Pons (tissue), 1 donor: ENCODE measurements at regions not wholly inside any gene's neighbourhood (a gene's known extent, or its start where the extent isn't known, plus 50 kb on each side); places are given as distances from the start of the nearest gene placed in this dataset.
A peak's percentile ranks its signal among the peaks of the same experiment; 100 is the strongest.

ENCODE experiments used
- DNase-seq: peaks from one replicate; pipeline ENCODE4 v3.0.0-alpha.2; 2016; ENCODE audit warnings: low spot score

GRCh38 chr4:65120287-65120686 lies 550.0 kb downstream of the EPHA5 start:
- DNase-seq: no peak

GRCh38 chr4:65102419-65102818 lies 567.9 kb downstream of the EPHA5 start:
- DNase-seq: no peak

- DNase-seq: no peak
Observed at GRCh38 chr4:65096630-65097029, 573.7 kb downstream of the EPHA5 start.

- peak; percentile 5 for DNase-seq
Observed at GRCh38 chr4:65089666-65090065, 580.6 kb downstream of the EPHA5 start.

DNA sequence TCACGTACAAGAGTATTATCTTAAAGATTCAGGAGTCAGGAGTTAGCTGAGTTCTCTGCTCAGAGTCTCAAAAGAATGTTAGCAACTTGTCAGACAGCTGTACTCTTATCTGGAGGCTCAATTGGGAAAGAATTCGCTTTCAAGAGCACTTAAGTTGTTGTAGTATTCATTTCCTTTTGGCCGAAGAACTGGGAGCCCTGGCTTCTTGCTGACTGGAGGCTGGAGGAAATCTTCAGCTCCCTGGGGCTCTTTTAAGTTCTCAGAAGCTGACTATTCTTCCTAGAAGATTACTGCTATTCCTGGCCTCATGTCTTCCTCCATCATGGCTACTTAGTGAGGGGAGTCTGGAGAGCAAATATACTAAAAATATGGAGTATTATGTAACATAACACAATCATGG lies 587.2 kb downstream of the EPHA5 start:
- DNase-seq: no peak

DNA sequence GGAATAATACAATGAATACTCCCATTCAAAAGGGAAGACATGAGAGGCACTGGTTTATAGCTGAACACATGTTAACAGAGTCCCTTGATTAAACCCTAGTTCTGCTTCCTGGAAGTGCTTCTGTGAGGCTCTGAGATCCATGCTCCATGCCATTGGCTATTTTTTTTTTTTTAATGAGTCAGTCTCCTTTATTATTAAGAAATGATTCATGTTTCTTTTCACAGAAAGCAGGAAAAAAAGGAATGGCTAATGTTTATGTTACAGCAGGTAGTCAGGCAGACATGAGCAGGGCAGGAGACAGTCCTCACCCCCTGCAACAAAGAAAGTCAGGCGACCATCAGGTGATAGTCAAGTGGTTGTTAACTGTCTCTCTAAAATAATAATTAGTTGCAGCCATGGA lies 598.7 kb downstream of the EPHA5 start:
- no peak for DNase-seq

DNA sequence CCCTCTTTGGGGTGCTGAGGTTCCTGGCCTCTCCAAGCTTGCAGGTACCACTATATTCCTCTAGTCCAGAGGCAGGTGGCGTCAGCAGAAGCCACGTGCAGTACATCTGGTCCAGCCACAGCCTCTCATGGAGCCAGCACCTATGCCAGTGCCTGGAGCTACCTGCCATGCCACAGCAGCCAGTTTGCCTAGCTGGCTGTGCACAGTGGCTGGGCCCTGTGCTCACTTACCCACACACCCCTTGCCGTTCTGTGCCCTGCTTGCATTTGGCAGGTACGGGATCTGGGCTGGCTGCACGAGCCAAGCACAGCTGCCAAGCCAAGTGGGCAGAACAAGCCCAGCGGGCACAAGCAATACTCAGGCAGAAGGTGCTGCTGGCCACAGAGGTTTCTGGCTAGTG lies 601.1 kb downstream of the EPHA5 start:
- no peak for DNase-seq

GRCh38 chr4:65066106-65066505 lies 604.2 kb downstream of the EPHA5 start:
- no peak for DNase-seq

DNA sequence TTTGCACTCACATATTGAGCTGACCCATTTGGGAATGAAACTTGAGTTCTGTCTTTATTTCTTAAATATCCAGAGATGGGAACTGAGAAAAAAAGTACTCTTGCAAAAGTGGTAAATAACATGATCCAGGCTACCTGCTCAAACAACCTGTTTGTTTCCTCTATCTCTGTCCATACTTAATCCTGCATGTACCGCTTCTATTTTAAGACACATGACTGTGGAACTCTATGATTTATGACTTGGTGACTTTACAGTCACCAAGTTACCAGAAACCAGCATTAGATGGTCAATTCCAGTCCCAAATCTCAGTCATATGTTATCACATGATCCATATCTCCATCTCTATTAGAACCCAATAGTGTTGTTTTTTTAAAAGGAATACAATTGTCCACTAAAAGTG lies 606.7 kb downstream of the EPHA5 start:
- DNase-seq: no peak

- DNase-seq: no peak
Observed at GRCh38 chr4:65050786-65051185, 619.5 kb downstream of the EPHA5 start.

GRCh38 chr4:65046192-65047133 lies 623.8 kb downstream of the EPHA5 start:
- DNase-seq: no peak

GRCh38 chr4:65033899-65034298 lies 624.6 kb upstream of the TECRL start:
- no peak for DNase-seq

- no peak for DNase-seq
Observed at GRCh38 chr4:65028592-65028991, 619.3 kb upstream of the TECRL start.

DNA sequence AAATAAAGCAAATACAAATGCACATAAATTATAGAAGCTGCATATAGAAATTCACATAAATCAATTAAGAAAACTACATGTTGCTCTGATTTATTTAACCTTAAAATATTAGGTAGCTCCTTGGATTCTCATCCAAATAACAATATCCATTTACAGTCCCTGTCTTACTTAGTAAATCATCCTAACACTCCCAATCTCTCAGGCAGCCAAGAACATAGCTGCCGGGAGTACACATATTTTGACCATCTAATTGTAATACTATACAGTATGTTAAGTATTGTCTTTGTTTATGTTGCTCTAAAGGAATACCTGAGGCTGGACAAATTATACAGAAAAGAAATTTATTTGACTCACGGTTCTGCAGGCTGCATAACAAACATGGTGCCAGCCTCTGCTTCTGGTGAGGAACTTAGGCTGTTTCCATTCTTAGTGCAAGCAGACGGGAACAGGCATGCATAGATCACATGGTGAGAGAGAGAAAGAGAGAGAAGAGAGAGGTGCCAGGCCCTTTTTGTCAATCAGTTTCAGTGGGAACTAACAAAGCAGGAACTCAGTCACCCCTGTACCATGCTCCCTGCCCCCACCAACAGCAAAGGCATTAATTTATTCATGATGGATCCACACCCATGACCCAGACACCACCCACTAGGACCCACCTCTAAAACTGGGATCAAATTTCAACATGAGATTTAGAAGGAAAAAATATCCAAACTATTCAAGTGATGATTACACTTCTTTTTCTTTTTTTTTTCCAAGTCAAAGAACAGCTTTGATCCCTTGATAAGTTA lies 614.8 kb upstream of the TECRL start:
- peak; percentile 76 for DNase-seq

GRCh38 chr4:65023081-65023480 lies 613.8 kb upstream of the TECRL start:
- no peak for DNase-seq

GRCh38 chr4:65021737-65022136 lies 612.5 kb upstream of the TECRL start:
- DNase-seq: no peak

DNA sequence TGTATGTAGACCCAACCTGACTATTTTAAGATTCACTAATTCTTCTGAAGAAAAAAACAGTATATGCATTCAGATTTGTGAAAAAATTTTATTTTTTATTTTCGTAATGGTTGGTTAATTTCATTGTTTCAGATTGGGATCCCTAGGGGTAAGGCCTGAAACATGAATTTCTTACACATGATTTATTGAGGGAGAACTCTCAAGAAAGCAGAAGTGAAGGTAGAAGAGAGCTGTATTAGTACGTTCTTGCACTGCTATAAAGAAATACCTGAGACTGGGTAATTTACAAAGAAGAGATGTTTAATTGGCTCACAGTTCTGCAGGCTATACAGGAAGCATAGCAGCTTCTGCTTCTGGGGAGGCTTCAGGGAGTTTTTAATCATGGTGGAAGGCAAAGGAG lies 611.9 kb upstream of the TECRL start:
- DNase-seq: no peak

DNA sequence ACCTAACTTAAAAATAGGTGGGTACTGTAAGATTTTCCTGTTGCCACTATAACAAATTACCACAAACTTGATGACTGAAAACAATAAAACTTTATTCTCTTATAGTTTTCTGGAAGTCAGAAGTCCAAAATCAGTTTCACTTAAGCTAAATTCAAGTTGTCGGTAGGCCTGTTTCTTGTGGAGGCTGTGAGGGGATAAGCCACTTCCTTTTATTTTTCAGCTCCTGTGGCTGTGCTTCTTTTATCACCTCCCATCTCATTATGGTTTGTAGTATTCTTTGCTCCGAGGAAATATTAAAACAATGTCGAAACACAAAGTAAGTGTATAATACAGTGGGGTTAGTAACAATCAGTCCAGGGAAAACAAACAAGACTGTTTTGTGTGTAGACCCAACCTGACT lies 610.5 kb upstream of the TECRL start:
- no peak for DNase-seq

DNA sequence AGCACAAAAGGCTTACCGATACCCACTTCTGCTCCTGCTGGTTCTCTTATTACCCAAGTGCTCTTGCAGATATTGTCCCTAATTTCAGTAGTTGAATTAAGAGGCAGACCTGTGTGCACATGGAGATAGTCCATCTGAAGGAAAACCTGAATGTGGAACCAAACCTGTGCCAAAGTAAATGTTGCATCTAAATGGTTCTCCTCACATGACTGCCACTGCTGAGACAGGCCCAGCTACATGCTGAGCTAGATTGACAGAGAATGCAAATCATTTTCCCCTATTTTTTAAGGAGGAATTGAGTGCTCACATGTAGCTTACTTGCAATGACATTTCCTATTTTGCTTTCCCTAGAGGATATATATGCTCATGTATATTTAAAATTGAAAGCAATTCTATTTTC lies 609.1 kb upstream of the TECRL start:
- DNase-seq: peak; percentile 24

- no peak for DNase-seq
Observed at GRCh38 chr4:65014078-65014477, 604.8 kb upstream of the TECRL start.

GRCh38 chr4:65007841-65008439 lies 598.7 kb upstream of the TECRL start:
- peak; percentile 47 for DNase-seq

GRCh38 chr4:64975177-64975576 lies 565.9 kb upstream of the TECRL start:
- no peak for DNase-seq

DNA sequence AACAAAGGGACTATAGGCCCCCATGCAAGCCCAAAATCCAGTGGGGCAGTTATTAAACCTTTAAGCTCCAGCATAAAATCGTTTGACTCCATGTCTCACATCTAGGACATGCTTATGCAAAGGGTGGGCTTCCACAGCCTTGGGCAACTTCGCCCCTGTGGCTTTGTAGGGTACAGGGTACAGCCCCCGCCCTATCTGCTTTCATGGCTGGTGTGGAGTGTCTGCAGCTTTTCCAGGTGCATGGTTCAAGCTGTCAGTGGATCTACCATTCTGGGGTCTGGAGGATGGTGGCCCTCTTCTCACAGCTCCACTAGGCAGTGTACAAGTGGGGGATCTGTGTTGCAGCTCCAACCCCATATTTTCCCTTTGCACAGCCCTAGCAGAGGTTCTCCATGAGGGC lies 559.8 kb upstream of the TECRL start:
- DNase-seq: no peak
